ENCODE measurements at regions not wholly inside any gene's neighbourhood (a gene's known extent, or its start where the extent isn't known, plus 50 kb on each side); places are given as distances from the start of the nearest gene placed in this dataset.
"Not testable (repeated sequence)": the region's sequence is repeated elsewhere in the genome, so short reads cannot be mapped to it uniquely, and the experiment has no call there.

DNA sequence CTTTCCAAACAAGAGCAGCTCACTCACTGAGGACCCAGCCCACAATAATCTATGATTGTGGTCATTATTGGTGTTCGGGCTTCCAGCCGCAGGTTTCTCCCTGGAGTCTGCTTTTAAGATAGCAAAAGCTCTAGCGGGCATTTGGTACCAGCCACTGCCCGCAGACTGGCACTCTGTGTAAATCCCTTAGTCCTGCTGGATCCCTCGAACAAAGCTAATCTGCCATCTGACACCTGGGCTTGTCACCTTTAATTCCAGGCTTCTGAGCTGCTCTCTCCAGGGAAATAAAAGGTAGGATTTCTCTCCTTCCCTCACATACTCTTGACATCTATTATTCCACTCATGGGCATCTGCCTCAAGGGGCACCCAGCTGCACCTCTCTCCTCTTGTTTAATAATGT lies 158.7 kb downstream of the PDCD6IP start:
- DNase-seq, result no peak

- DNase-seq, result no peak
These were observed 160.2 kb downstream of the PDCD6IP start for GRCh38 chr3:33958661-33959060.

- DNase-seq, result no peak
These were observed 164.0 kb downstream of the PDCD6IP start for GRCh38 chr3:33962396-33962795.

DNA sequence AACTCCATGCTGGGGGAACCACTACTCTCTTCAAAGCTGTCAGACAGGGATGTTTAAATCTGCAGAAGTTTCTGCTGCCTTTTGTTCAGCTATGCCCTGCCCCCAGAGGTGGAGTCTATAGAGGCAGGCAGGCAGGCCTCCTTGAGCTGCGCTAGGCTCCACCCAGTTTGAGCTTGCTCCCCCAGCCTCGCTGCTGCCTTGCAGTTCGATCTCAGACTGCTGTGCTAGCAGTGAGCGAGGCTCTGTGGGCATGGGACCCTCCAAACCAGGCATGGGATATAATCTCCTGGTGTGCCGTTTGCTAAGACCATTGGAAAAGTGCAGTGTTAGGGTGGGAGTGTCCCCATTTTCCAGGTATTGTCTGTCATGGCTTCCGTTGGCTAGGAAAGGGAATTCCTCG lies 171.8 kb downstream of the PDCD6IP start:
- DNase-seq, result not testable (repeated sequence)

GRCh38 chr3:33971055-33971454 lies 172.6 kb downstream of the PDCD6IP start:
- DNase-seq, result no peak

DNA sequence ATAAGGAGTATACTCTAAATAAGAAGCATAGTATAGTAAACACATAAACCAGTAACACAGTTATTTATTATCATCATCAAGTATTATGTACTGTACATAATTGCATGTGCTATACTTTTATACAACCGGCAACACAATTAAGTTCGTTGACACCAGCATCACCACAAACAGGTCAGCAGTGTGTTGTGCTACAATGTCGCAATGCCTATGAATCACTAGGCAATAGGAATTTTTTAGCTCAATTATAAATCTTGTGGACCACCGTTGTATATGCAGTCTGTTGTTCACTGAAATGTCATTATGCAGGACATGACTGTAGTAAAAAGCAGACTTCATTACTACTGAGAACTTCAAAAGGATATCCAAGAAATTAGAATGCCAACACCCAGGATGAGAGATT lies 177.0 kb downstream of the PDCD6IP start:
- no peak for DNase-seq

GRCh38 chr3:33977227-33977626 lies 178.8 kb downstream of the PDCD6IP start:
- DNase-seq, result no peak

DNA sequence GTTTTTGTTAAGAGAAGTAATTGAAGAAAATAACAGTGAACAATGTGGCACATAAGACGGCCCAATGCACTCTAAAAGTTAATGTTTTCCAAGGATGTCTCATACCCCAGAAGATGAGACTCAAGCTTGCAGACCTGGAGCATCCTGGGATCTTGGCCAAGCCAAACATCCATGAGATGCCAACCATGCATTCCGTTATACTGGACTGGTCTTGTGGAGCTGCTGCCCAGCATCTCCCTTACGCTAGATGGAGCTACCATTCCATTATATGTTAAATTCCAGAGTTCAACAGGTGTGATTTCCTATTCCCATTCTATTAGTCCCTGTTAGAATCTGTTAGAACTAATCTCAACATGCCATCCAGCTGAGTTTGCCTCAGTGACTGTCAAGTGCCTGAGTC lies 181.8 kb downstream of the PDCD6IP start:
- no peak for DNase-seq

DNA sequence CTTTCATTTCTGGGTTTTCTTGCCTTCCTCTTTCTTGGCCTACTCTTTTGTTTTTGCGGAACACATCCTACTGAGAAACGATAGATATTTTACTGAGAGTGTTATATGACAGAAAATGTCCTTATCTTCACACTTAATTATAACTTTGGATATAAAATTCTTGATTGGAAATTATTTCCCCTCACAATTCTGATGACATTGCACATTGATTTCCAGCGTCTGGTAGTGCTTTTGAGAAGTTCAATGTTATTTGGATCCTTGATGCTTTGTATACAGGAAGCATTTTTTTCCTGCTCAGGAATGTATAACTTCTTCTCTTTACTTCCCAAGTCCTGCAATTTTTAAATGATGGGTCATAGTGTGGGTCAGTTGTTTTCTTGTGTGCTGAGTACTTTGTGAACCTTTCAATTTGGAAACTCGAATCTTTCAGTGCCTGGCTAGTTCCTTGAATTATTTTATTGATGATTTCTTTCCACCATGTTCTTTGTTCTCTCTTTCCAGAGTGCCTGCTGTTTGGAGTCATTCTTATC lies 183.9 kb downstream of the PDCD6IP start:
- DNase-seq, result no peak

DNA sequence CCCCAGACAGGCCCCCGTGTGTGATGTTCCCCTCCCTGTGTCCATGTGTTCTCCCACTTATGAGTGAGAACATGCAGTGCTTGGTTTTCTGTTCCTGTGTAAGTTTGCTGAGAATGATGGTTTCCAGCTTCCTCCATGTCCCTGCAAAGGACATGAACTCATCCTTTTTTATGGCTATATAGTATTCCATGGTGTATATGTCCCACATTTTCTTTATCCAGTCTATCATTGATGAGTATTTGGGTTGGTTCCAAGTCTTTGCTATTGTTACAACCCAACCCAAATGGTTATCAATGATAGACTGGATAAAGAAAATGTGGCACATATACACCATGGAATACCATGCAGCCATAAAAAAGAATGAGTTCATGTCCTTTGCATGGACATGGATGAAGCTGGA lies 184.5 kb downstream of the PDCD6IP start:
- DNase-seq, result not testable (repeated sequence)

DNA sequence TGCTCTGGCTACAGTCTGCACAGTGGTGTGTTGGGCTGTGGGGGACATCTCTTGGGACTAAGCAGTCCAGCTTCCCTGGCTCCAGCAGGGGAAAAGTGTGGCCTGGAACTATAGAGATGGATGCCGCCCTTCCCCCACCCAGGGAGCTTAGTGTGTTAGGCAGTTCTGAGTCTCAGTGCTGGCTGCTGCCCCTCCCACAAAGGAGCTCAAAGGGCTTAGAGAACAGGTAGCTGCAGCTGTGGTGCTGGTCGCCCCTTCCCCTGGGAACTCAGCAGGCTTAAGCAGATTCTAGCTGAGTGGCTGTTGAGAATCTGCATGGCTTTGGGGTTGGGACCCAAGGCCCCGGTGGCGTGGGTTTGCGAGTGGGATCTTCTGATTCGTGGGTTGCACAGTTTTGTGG lies 190.8 kb downstream of the PDCD6IP start:
- DNase-seq, result no peak

GRCh38 chr3:33991673-33992072 lies 193.2 kb downstream of the PDCD6IP start:
- DNase-seq, result no peak

- DNase-seq, result no peak
These were observed 195.2 kb downstream of the PDCD6IP start for GRCh38 chr3:33993631-33994030.

DNA sequence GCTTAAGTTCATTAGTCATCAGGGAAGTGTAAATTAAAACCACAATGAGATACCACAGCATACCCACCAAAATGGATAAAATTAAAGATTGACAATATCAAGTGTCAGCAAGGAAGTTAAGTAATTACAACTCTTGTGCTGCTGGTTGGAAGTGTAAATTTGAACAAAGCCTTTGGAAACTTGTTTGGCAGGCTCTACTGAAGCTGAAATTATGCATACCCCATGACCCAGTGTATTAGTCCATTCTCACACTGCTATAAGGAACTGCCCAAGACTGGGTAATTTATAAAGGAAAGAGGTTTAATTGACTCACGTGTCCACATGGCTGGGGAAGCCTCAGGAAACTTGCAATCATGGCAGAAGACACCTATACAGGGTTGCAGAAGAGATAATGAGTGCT lies 196.1 kb downstream of the PDCD6IP start:
- no peak for DNase-seq

GRCh38 chr3:34000301-34000700 lies 201.9 kb downstream of the PDCD6IP start:
- no peak for DNase-seq

DNA sequence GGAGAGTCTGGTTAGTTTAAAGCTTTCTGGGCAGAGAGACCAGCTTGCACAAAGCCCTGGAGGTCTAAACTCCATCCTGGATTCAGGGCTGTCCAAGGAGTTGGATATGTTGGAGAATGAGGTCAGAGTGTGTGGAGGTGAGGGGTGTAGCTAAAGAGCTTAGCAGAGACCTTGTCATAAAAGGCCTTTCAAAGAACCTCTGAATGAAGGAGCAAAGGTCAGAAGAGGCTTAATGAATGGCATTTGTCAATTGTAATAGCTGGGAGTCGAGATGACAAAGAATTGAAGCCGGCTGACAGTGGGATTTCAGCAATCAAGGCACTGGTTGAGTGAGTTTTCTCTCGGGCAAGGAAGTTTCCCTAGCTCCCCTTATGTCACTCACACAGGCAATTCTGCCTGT lies 202.6 kb downstream of the PDCD6IP start:
- no peak for DNase-seq

GRCh38 chr3:34001990-34002389 lies 203.6 kb downstream of the PDCD6IP start:
- no peak for DNase-seq

DNA sequence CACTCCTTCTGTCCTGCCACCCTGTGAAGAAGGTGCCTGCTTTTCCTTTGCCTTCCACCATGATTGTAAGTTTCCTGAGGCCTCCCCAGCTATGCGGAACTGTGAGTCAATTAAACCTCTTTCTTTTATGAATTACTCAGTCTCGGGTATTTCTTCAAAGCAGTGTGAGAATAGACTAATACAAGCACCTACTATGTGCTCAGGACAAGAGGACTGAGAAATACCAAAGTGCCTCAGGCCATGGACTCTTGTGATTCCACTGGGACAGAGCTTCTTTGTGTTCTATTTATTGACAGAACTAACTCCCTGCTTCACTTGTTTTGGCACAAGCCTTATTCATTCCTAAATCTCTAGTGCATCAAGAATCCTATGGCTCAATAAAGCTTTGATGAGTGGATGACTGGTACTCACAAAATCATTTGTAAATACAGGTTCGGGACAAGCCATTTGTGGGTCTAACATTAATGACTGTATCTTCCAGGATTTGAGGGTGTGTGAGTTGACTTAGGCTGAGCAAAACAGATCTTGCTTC lies 204.2 kb downstream of the PDCD6IP start:
- no peak for DNase-seq

- no peak for DNase-seq
These were observed 207.5 kb downstream of the PDCD6IP start for GRCh38 chr3:34005886-34006285.

GRCh38 chr3:34008191-34008590 lies 209.8 kb downstream of the PDCD6IP start:
- DNase-seq, result no peak

DNA sequence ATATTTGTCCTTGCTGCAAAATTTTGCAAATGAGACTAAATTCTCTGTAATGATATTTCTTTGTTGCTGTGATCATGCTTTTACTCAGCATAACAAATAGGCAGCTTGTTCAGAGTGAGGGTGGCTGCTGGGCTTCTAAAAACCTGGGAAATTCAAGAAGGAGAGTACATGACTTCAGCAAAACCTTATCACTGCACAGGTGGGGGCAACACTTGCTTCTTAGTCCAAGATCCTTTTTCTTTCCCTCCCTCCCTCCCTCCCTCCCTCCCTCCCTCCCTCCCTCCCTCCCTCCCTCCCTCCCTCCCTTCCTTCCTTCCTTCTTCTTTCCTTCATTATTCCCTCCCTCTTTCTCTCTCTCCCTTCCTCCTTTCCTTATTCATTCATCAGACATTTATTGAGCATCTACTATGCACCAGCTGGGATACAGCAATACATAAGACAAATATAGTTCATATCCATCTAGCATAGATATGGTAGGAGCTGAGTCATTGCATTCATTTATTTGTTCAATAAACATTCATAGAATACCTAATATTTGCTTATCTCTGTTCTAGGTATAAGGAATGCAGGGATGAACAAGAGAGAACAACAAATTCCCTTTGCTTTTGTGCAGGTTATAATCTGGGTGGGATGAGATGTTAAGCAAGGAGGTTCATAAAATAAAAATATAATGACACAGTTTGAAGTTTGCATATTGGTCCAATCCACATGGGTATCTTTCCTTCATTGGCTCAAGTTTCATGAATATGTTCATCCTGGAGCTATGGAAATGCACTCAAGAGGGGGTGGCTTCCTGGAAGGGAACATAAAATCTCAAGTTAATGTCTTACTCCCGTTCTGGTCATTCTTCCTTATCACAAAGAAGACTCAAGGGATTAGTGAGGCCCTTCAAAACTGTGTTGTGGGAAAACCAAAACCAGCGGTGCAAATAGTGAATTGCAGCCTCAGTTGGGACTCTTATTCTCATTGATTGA lies 210.7 kb downstream of the PDCD6IP start:
- DNase-seq, result no peak

- DNase-seq, result no peak
These were observed 213.0 kb downstream of the PDCD6IP start for GRCh38 chr3:34011171-34012101.

GRCh38 chr3:34012102-34012461 lies 213.7 kb downstream of the PDCD6IP start:
- DNase-seq, result no peak

All from GOT3 (cell line).